ENCODE measurements at regions not wholly inside any gene's neighbourhood (a gene's known extent, or its start where the extent isn't known, plus 50 kb on each side); places are given as distances from the start of the nearest gene placed in this dataset.

GRCh38 chr20:7137395-7138151 lies 370.1 kb downstream of the BMP2 start:
- no peak for TF ChIP-seq POLR2AphosphoS5 (IDR thresholded peaks at IDR 0.05; ENCODE audit: low read depth)
- TF ChIP-seq, protein P1, sequence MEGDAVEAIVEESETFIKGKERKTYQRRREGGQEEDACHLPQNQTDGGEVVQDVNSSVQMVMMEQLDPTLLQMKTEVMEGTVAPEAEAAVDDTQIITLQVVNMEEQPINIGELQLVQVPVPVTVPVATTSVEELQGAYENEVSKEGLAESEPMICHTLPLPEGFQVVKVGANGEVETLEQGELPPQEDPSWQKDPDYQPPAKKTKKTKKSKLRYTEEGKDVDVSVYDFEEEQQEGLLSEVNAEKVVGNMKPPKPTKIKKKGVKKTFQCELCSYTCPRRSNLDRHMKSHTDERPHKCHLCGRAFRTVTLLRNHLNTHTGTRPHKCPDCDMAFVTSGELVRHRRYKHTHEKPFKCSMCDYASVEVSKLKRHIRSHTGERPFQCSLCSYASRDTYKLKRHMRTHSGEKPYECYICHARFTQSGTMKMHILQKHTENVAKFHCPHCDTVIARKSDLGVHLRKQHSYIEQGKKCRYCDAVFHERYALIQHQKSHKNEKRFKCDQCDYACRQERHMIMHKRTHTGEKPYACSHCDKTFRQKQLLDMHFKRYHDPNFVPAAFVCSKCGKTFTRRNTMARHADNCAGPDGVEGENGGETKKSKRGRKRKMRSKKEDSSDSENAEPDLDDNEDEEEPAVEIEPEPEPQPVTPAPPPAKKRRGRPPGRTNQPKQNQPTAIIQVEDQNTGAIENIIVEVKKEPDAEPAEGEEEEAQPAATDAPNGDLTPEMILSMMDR (conservative IDR thresholded peaks at IDR 0.05; ENCODE audit: low read depth in 2 of 2): peak in 1 of 2 experiments; percentile 19; a peak in 1 of 4 replicates

All from GM23338 (cell line).